ENCODE measurements at regions not wholly inside any gene's neighbourhood (a gene's known extent, or its start where the extent isn't known, plus 50 kb on each side); places are given as distances from the start of the nearest gene placed in this dataset.

- TF ChIP-seq POLR2A (IDR thresholded peaks at IDR 0.05) (no peak), CTCF (IDR thresholded peaks at IDR 0.05 in 4 of 5, conservative IDR thresholded peaks at IDR 0.05 in 1 of 5) (no peak)
These were observed 1187.7 kb upstream of the ADGRL4 start for GRCh38 chr1:80194221-80194620.
